Ovary (tissue), 3 donors: ENCODE measurements at regions not wholly inside any gene's neighbourhood (a gene's known extent, or its start where the extent isn't known, plus 50 kb on each side); places are given as distances from the start of the nearest gene placed in this dataset.

Experiments
- CTCF ChIP-seq, 3 donors: fragments of 450-650 bp in 2 of 3; fragments of 200-600 bp in 1 of 3; IDR thresholded peaks; one replicate each; pipeline versions ENCODE4 v1.5.1 to v1.8.0; 2016 to 2022; ENCODE audit warnings: antibody characterized with exemption in 3 of 3, mild to moderate bottlenecking in 1 of 3
- EP300 ChIP-seq: sonication (generic); formaldehyde crosslinking; IDR thresholded peaks from one replicate; pipeline ENCODE4 v1.6.1; 2017; ENCODE audit warnings: antibody characterized with exemption
- POLR2A ChIP-seq: fragments of 450-650 bp; IDR thresholded peaks from one replicate; pipeline ENCODE4 v1.6.1; 2017; ENCODE audit warnings: antibody characterized with exemption, mild to moderate bottlenecking, moderate library complexity
- donor health status: DM: no; HTN: no; CAD: no.

- no peak for TF ChIP-seq EP300
- TF ChIP-seq CTCF (IDR thresholded peaks at IDR 0.05) = no peak
- no peak for TF ChIP-seq POLR2A
Observed at GRCh38 chr14:97262336-97262735, 465.2 kb downstream of the VRK1 start.
